K562 (cell line): ENCODE measurements at regions not wholly inside any gene's neighbourhood (a gene's known extent, or its start where the extent isn't known, plus 50 kb on each side); places are given as distances from the start of the nearest gene placed in this dataset.

Experiments
- ATAC-seq: fragments of 200-7000 bp; cut with Tn5 transposase; 3 replicates; pipeline ENCODE4 v1.9.1; 2020; ENCODE audit warnings: moderate library complexity
- BruUV-seq: library from RNA; stranded (reverse); fragments of 400-500 nt; replicated peaks from 2 replicates; lab custom pipeline; 2021; lab: Mats Ljungman, UMichigan
- CTCF ChIA-PET: fragments of 300-600 bp; formaldehyde crosslinking; extraction: SDS; loops from one replicate; lab custom pipeline; 2021; ENCODE audit warnings: low intra/inter-chr PET ratio; lab: Yijun Ruan, JAX
- POLR2A ChIA-PET: fragments of 300-600, 350-650 bp; sonication (Branson Sonifier 250); formaldehyde crosslinking; extraction: SDS; loops from one replicate; lab custom pipeline; 2021; ENCODE audit warnings: antibody characterized with exemption, inconsistent platforms; lab: Yijun Ruan, JAX
- DNase-seq, 4 experiments: peaks; one replicate each; pipeline versions ENCODE4 v3.0.0 to v3.0.0-alpha.2; 2011 to 2018; ENCODE audit warnings: low spot score in 3 of 4, mixed read lengths in 3 of 4; ENCODE audit errors: extremely low read depth in 1 of 4
- FAIRE-seq: peaks from 2 replicates; lab custom pipeline; 2011; peaks lifted over from hg19 to GRCh38; lab: Jason Lieb, UNC
- H2AFZ ChIP-seq: 2 replicates; pipeline ENCODE4 v1.6.0; 2011; ENCODE audit warnings: low read depth, low read length, control low read depth, inconsistent platforms
- H3K27ac ChIP-seq: fragments of 200-600 bp; 3 replicates; pipeline ENCODE4 v1.8.0; 2011; ENCODE audit warnings: low read depth, mild to moderate bottlenecking, control low read depth, inconsistent platforms, low read length, moderate library complexity, mixed read lengths; ENCODE audit errors: extremely low read depth
- H3K27me3 ChIP-seq, 2 experiments: fragments of 300-600 bp in 1 of 2; 2 replicates in 1 of 2; 3 replicates in 1 of 2; pipeline versions ENCODE4 v1.6.0 to v1.8.0; 2011; ENCODE audit warnings: inconsistent platforms in 2 of 2, low read length in 2 of 2, mild to moderate bottlenecking in 1 of 2, mixed read lengths in 1 of 2, moderate library complexity in 1 of 2; ENCODE audit not compliant: control insufficient read depth in 2 of 2, insufficient read depth in 2 of 2
- H3K36me3 ChIP-seq: fragments of 300-600 bp; 3 replicates; pipeline ENCODE4 v1.8.0; 2011; ENCODE audit warnings: mild to moderate bottlenecking, low read length, inconsistent platforms; ENCODE audit not compliant: control insufficient read depth, insufficient read depth
- H3K4me1 ChIP-seq, 2 experiments: fragments of 200-600 bp in 1 of 2; replicated peaks in 1 of 2; 2 replicates in 1 of 2; 3 replicates in 1 of 2; pipeline versions ENCODE4 v1.5.1 to v1.8.0; 2011; ENCODE audit warnings: inconsistent platforms in 2 of 2, low read length in 2 of 2, mild to moderate bottlenecking in 1 of 2, mixed read lengths in 1 of 2, moderate library complexity in 1 of 2; ENCODE audit not compliant: control insufficient read depth in 2 of 2, insufficient read depth in 2 of 2
- H3K4me2 ChIP-seq: 2 replicates; pipeline ENCODE4 v1.6.1; 2011; ENCODE audit warnings: low read length, control low read depth, inconsistent platforms, mixed read lengths; ENCODE audit not compliant: insufficient read depth
- H3K4me3 ChIP-seq: fragments of 200-600 bp; sonication (generic), shearing (Covaris generic); 2 replicates; pipeline ENCODE4 v1.5.1; 2016; ENCODE audit warnings: control low read depth, inconsistent platforms
- H3K79me2 ChIP-seq: fragments of 200-600 bp; 3 replicates; pipeline ENCODE4 v1.8.0; 2011; ENCODE audit warnings: low read length, inconsistent platforms; ENCODE audit not compliant: control insufficient read depth, insufficient read depth
- H3K9ac ChIP-seq, 2 experiments: 2 replicates each; pipeline versions ENCODE4 v1.6.0 to v1.6.1; 2011; ENCODE audit warnings: low read depth in 2 of 2, low read length in 2 of 2, control low read depth in 1 of 2, inconsistent platforms in 1 of 2, mild to moderate bottlenecking in 1 of 2, mixed read lengths in 1 of 2; ENCODE audit not compliant: insufficient read depth in 1 of 2
- H3K9me1 ChIP-seq: one replicate; pipeline ENCODE4 v1.6.0; 2011; ENCODE audit warnings: inconsistent platforms, mild to moderate bottlenecking, low read length, moderate library complexity; ENCODE audit not compliant: control insufficient read depth, insufficient read depth
- H3K9me3 ChIP-seq: replicated peaks from 2 replicates; pipeline ENCODE4 v1.5.1; 2011; ENCODE audit warnings: low read depth, low read length, inconsistent platforms; ENCODE audit not compliant: control insufficient read depth, insufficient read depth
- H4K20me1 ChIP-seq: replicated peaks from 2 replicates; pipeline ENCODE4 v1.6.1; 2011; ENCODE audit warnings: low read length, inconsistent platforms, mixed read lengths; ENCODE audit not compliant: control insufficient read depth, insufficient read depth
- ARID2 ChIP-seq: fragments of 450-650 bp; IDR thresholded peaks from 2 replicates; pipeline ENCODE4 v1.6.1; 2017; ENCODE audit warnings: antibody characterized with exemption, mild to moderate bottlenecking
- ATF1 ChIP-seq, 2 experiments: fragments of 450-650 bp in 1 of 2; IDR thresholded peaks; 2 replicates each; pipeline ENCODE4 v1.6.1; 2016; ENCODE audit warnings: missing compliant biosample characterization in 1 of 2, missing genetic modification characterization in 1 of 2
- COPS2 ChIP-seq: fragments of 450-650 bp; conservative IDR thresholded peaks from 2 replicates; pipeline ENCODE4 v1.6.1; 2016; ENCODE audit warnings: mild to moderate bottlenecking, moderate library complexity
- FOXP1 ChIP-seq: sonication (generic); formaldehyde crosslinking; IDR thresholded peaks from 2 replicates; pipeline ENCODE4 v1.8.0; 2022; ENCODE audit warnings: mild to moderate bottlenecking, missing genetic modification reagents
- LEF1 ChIP-seq: fragments of 450-650 bp; IDR thresholded peaks from 2 replicates; pipeline ENCODE4 v1.6.1; 2016; ENCODE audit warnings: mild to moderate bottlenecking
- MECOM ChIP-seq: fragments of 250-450 bp; sonication (Bioruptor Pico); IDR thresholded peaks from 2 replicates; pipeline ENCODE4 v1.8.0; 2022; ENCODE audit warnings: inconsistent platforms
- NCOA2 ChIP-seq, 2 experiments: fragments of 450-650 bp; IDR thresholded peaks; 2 replicates each; pipeline ENCODE4 v1.6.1; 2018; ENCODE audit warnings: mild to moderate bottlenecking in 2 of 2, moderate library complexity in 1 of 2; ENCODE audit not compliant: partially characterized antibody in 2 of 2
- NFIX ChIP-seq: fragments of 250-450 bp; sonication (Bioruptor Pico); IDR thresholded peaks from 2 replicates; pipeline ENCODE4 v1.4.0; 2020; ENCODE audit warnings: low read depth, mild to moderate bottlenecking, moderate library complexity
- PTRF ChIP-seq: fragments of 450-650 bp; IDR thresholded peaks from 2 replicates; pipeline ENCODE4 v1.6.1; 2016; ENCODE audit warnings: mild to moderate bottlenecking, missing genetic modification characterization, missing compliant biosample characterization
- RBM22 ChIP-seq: fragments of 200-400 bp; formaldehyde crosslinking; IDR thresholded peaks from 2 replicates; pipeline ENCODE4 v1.6.1; 2018; ENCODE audit warnings: low read length, low read depth; ENCODE audit not compliant: poor library complexity, severe bottlenecking
- SNIP1 ChIP-seq: fragments of 450-650 bp; IDR thresholded peaks from 2 replicates; pipeline ENCODE4 v1.7.1; 2017; ENCODE audit warnings: low read depth, mild to moderate bottlenecking
- ZBTB17 ChIP-seq: fragments of 450-650 bp; formaldehyde crosslinking; IDR thresholded peaks from 2 replicates; pipeline ENCODE4 v1.4.0; 2020; ENCODE audit warnings: mild to moderate bottlenecking
- ZNF23 ChIP-seq: fragments of 250-450 bp; sonication (Bioruptor Pico); IDR thresholded peaks from 2 replicates; pipeline ENCODE4 v1.4.0; 2020; ENCODE audit warnings: mild to moderate bottlenecking
- ZNF263 ChIP-seq: sonication (generic); formaldehyde crosslinking; IDR thresholded peaks from 2 replicates; pipeline ENCODE4 v1.8.0; 2022; ENCODE audit warnings: mild to moderate bottlenecking, missing genetic modification reagents, borderline replicate concordance
- ZNF785 ChIP-seq: fragments of 250-450 bp; sonication (Bioruptor Pico); IDR thresholded peaks from 2 replicates; pipeline ENCODE4 v1.4.0; 2020; ENCODE audit warnings: mild to moderate bottlenecking
- ZSCAN29 ChIP-seq: fragments of 450-650 bp; IDR thresholded peaks from 2 replicates; pipeline ENCODE4 v1.6.1; 2017
- ZSCAN32 ChIP-seq: fragments of 450-650 bp; formaldehyde crosslinking; IDR thresholded peaks from 2 replicates; pipeline ENCODE4 v1.4.0; 2020; ENCODE audit warnings: mild to moderate bottlenecking, moderate library complexity
- WGBS: fragments of 100-300 bp; shearing (Covaris generic); methylation state at CpG from one replicate; pipeline ENCODE4 v1.1.6; 2016; ENCODE audit warnings: low coverage, mixed read lengths; ENCODE audit not compliant: insufficient coverage; ENCODE audit errors: missing lambda C conversion rate; 5-methylcytosine and 5-hydroxymethylcytosine counted together
- in situ Hi-C: fragments of 300-500 bp; cut with MboI; formaldehyde crosslinking; loops from 4 replicates; pipeline ENCODE4 v1.15.0; 2018; ENCODE audit warnings: inconsistent platforms, mixed read lengths
- intact Hi-C: fragments of 100-400 bp; cut with micrococcal nuclease; formaldehyde crosslinking; loops from 2 replicates; pipeline ENCODE4 v1.14.2; 2022
- TF ChIP-seq, protein P1 (sequence below): IDR thresholded peaks from 2 replicates; pipeline ENCODE4 v1.6.1; 2012; ENCODE audit warnings: low read depth, low read length, improper control_type of control experiment, borderline replicate concordance
- TF ChIP-seq, protein P2 (sequence below), 3 experiments: fragments of 200-800 bp in 1 of 3; sonication (Bioruptor generic) in 1 of 3; sonication (generic) in 1 of 3; formaldehyde crosslinking in 1 of 3; IDR thresholded peaks; 2 replicates each; pipeline versions ENCODE4 v1.6.1 to v1.8.0; 2016 to 2022; ENCODE audit warnings: mild to moderate bottlenecking in 2 of 3, missing compliant biosample characterization in 2 of 3, missing genetic modification characterization in 2 of 3, missing genetic modification reagents in 1 of 3

DNA sequence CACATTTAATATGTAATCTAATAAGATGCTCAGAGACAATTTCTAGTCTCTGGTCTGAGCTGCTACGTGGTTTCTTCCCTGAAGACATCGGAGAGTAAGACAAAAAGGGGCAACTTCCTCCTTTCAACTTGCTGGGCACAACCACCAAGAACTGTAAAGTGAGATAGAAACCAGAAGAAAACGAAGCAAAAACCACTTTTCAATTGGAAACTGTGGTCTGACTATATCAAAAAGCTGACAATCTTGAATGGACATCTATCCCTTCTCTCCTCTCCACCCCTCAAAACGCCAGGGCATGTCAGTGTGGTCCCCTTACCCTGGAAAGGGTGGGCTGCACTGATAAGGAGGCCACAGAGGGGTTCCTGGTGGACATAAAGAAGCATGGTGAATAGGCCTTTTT lies 269.1 kb downstream of the CD83 start:
- Histone ChIP-seq H3K9ac (no peak overlapping the region), H3K9me1 (no peaks in the 10 kb centered on the region), H3K27ac (no peak overlapping the region), H3K4me1 (no peaks in the 10 kb centered on the region; a peak in 1 of 5 replicates), H3K4me2 (no peak overlapping the region), H3K79me2 (no peaks in the 10 kb centered on the region), H3K36me3 (no peaks in the 10 kb centered on the region), H3K9me3 (no peaks in the 10 kb centered on the region), H3K27me3 (peaks cover 0 to 3% of the 10 kb centered on the region in 2 experiments; a peak in 3 of 5 replicates), H3K4me3 (no peak overlapping the region), H2AFZ (no peak overlapping the region), H4K20me1 (no peaks in the 10 kb centered on the region)
- no peak for FAIRE-seq
- ChIA-PET CTCF (no interaction called here), POLR2A (no interaction called here)
- 20% methylated on average over 4 of the region's 4 CpGs for WGBS
- no peak for ATAC-seq
- TF ChIP-seq ZNF23 (CRISPR knock-in tag) (no peak), ZBTB17 (CRISPR knock-in tag) (no peak), NFIX (CRISPR knock-in tag) (no peak), PTRF (no peak), ATF1 (CRISPR knock-in tag; IDR thresholded peaks at IDR 0.05) (no peak), ATF1 (tag; IDR thresholded peaks at IDR 0.05) (no peak), ZSCAN32 (CRISPR knock-in tag) (no peak), LEF1 (no peak), ZSCAN29 (no peak), ZNF263 (CRISPR knock-in tag) (no peak), RBM22 (no peak), COPS2 (no peak), FOXP1 (CRISPR knock-in tag) (no peak), ZNF785 (CRISPR knock-in tag) (no peak), ARID2 (no peak), MECOM (CRISPR knock-in tag) (no peak), NCOA2 (IDR thresholded peaks at IDR 0.05; ENCODE audit: partially characterized antibody in 2 of 2) (no peak), SNIP1 (no peak)
- TF ChIP-seq, protein P1, sequence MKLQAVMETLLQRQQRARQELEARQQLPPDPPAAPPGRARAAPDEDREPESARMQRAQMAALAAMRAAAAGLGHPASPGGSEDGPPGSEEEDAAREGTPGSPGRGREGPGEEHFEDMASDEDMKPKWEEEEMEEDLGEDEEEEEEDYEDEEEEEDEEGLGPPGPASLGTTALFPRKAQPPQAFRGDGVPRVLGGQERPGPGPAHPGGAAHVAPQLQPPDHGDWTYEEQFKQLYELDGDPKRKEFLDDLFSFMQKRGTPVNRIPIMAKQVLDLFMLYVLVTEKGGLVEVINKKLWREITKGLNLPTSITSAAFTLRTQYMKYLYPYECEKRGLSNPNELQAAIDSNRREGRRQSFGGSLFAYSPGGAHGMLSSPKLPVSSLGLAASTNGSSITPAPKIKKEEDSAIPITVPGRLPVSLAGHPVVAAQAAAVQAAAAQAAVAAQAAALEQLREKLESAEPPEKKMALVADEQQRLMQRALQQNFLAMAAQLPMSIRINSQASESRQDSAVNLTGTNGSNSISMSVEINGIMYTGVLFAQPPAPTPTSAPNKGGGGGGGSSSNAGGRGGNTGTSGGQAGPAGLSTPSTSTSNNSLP = no peak
- TF ChIP-seq, protein P2, sequence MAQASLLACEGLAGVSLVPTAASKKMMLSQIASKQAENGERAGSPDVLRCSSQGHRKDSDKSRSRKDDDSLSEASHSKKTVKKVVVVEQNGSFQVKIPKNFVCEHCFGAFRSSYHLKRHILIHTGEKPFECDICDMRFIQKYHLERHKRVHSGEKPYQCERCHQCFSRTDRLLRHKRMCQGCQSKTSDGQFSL (CRISPR knock-in tag; IDR thresholded peaks at IDR 0.05) = no peak
- TF ChIP-seq, protein P2 (tag; IDR thresholded peaks at IDR 0.05) = no peak
- no TSS peak for BruUV-seq
- DNase-seq = no peak
- intact Hi-C loops (no loop called here), in situ Hi-C loops (no loop called here)
